Naive B cell (primary cell): ENCODE measurements at regions not wholly inside any gene's neighbourhood (a gene's known extent, or its start where the extent isn't known, plus 50 kb on each side); places are given as distances from the start of the nearest gene placed in this dataset.
"Not testable (repeated sequence)": the region's sequence is repeated elsewhere in the genome, so short reads cannot be mapped to it uniquely, and the experiment has no call there.

Experiments used
- ATAC-seq, 2 donors: fragments of 150-1000 bp; cut with Tn5 transposase; 2 replicates each; pipeline ENCODE4 v1.10.0; 2021; ENCODE audit warnings: low read depth in 2 of 2, mild to moderate bottlenecking in 2 of 2, moderate library complexity in 2 of 2
- DNase-seq: peaks from one replicate; pipeline ENCODE4 v3.0.0; 2022
- H3K27ac Mint-ChIP-seq, 6 donors: one replicate each; pipeline ENCODE4 v1.8.0; 2020 to 2022; ENCODE audit warnings: mild to moderate bottlenecking in 6 of 6, mixed read lengths in 6 of 6, moderate library complexity in 5 of 6, inconsistent platforms in 2 of 6
- H3K27me3 Mint-ChIP-seq, 3 donors: one replicate each; pipeline ENCODE4 v1.8.0; 2021 to 2022; ENCODE audit warnings: mixed read lengths in 3 of 3, mild to moderate bottlenecking in 1 of 3
- H3K36me3 Mint-ChIP-seq, 2 donors: one replicate each; pipeline ENCODE4 v1.8.0; 2020 to 2022; ENCODE audit warnings: mixed read lengths in 2 of 2, inconsistent platforms in 1 of 2, mild to moderate bottlenecking in 1 of 2
- H3K4me1 Mint-ChIP-seq, 3 donors: one replicate each; pipeline ENCODE4 v1.8.0; 2020 to 2022; ENCODE audit warnings: mixed read lengths in 3 of 3, inconsistent platforms in 1 of 3, mild to moderate bottlenecking in 1 of 3, moderate library complexity in 1 of 3
- H3K4me3 Mint-ChIP-seq, 8 donors: one replicate each; pipeline ENCODE4 v1.8.0; 2020 to 2022; ENCODE audit warnings: mild to moderate bottlenecking in 8 of 8, mixed read lengths in 8 of 8, moderate library complexity in 8 of 8, inconsistent platforms in 2 of 8
- H3K9me3 Mint-ChIP-seq, 7 donors: one replicate each; pipeline ENCODE4 v1.8.0; 2020 to 2022; ENCODE audit warnings: mixed read lengths in 7 of 7, mild to moderate bottlenecking in 5 of 7, inconsistent platforms in 2 of 7, moderate library complexity in 1 of 7

DNA sequence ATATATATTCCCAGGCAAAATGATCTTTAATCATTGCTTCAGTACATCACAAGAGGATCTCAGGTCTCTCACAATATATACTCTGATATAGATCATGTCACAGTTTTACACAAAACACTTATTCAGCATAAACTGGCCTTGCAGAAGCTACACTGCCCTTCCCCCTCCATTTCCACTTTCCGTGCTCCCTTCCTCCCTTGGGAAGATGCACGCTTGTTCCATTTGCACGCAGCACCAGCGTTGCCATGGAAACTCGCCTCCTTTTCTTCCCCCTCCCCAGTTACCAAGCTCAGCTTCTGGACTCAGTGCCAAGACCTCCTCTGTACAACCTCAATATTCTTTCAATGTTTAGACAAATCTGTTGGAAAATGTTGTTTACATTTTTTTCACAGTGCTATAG, 154.6 kb downstream of the RFPL4B start:
- ATAC-seq (no peak), DNase-seq (no peak)
- peaks cover 0 to 5% (median 0%) of the 10 kb centered on the region in 3 donors for H3K27me3 Mint-ChIP-seq
- no peaks in the 10 kb centered on the region for H3K4me1 Mint-ChIP-seq
- H3K4me3 Mint-ChIP-seq, result no peak overlapping the region
- peaks cover 0 to 4% (median 0%) of the 10 kb centered on the region in 7 donors for H3K9me3 Mint-ChIP-seq
- H3K36me3 Mint-ChIP-seq, result no peaks in the 10 kb centered on the region
- H3K27ac Mint-ChIP-seq, result no peak overlapping the region

DNA sequence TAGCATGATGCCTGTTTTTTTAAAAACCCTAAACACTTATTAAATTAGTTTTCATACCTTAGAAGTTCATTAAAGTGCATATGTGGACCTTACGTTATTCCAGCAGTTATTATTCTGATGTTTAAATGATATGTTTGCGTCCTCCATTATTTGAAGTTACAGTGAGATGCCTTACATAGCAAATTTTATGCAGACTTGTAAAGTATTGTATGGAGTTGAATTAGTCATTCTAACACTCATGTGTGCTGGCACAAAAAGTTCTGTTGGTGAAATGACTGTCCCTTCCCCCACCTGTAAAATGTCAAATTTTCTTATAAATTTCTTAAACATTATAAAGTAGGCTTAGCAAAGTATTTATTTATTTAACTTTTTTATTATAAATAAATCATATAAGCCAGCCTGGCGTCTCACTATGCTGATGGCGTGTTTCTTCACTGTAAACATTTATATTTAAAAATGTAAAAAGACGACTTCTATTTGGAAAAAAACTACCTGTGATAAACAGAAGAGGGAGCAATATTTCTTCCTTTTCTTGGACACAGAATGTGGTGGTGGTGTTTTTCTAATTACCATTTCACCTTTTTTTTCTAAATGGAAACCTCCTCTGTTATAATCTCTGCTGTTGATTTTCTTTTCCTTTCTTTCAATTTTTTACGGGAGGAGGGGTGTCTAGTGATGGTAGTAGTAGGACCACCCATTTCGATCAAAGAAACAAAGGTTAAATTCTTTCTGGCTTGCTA, 155.4 kb downstream of the RFPL4B start:
- Mint-ChIP-seq H3K36me3 (no peaks in the 10 kb centered on the region), H3K4me1 (no peaks in the 10 kb centered on the region), H3K27me3 (peaks cover 0 to 5% (median 0%) of the 10 kb centered on the region in 3 donors), H3K4me3 (no peak overlapping the region), H3K27ac (no peak overlapping the region), H3K9me3 (peaks cover 0 to 5% (median 0%) of the 10 kb centered on the region in 7 donors)
- DNase-seq (no peak), ATAC-seq (no peak)

DNA sequence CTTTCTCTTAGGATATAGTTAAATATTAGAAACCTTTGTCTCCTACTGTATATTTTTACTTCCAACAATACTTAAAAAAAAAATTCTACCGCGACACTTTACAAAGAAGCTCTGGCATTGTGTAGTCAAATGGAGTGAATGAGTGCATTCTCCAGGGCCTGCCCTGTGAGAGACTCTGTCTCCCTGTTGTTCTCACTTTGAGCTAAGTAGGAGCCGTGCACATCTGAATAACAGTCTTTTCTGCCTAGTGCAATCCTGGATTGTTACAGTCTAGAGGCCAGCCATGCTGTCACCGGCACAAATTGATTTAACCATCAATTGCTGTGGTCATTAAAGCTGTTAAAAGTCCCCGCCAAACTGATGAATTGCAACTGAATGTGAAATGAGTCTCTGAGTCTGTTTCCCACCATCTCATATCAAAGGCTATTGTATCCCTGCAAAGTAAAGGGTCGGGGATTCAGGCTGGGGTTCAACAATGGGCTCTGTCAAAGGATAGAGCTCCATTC, 156.0 kb downstream of the RFPL4B start:
- Mint-ChIP-seq H3K27me3 (peaks cover 0 to 5% (median 0%) of the 10 kb centered on the region in 3 donors), H3K36me3 (no peaks in the 10 kb centered on the region)
- no peak for ATAC-seq

DNA sequence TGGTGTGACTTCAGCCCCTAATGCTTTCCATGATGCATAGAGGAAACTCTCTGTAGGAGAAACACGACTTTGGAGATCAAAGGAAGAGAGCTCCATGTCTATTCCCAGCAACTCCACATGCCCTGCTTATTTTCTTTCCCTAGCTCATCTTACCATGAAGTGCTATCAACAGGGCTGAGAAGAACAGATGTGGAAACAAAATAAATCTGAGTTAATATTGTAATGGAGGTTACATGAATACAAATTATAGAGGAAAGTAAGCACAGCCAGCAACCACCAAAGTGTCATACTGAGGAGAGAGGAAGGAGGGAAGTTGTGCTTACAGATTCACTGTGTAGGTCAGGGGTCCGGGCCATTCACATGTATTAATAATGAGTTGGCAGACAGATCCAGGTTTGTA, 157.5 kb downstream of the RFPL4B start:
- Mint-ChIP-seq H3K4me3 (no peak overlapping the region), H3K4me1 (no peaks in the 10 kb centered on the region), H3K36me3 (no peaks in the 10 kb centered on the region), H3K27me3 (peaks cover 0 to 5% (median 0%) of the 10 kb centered on the region in 3 donors), H3K9me3 (peaks cover 0 to 8% (median 2%) of the 10 kb centered on the region in 7 donors), H3K27ac (no peak overlapping the region)
- DNase-seq (no peak), ATAC-seq (no peak)

More for the DNA sequence above, 156.0 kb downstream of the RFPL4B start:
- Mint-ChIP-seq H3K9me3 (peaks cover 0 to 5% (median 0%) of the 10 kb centered on the region in 7 donors), H3K4me1 (no peaks in the 10 kb centered on the region), H3K27ac (peak overlapping the region in 1 of 6 donors; percentile 1), H3K4me3 (no peak overlapping the region)
- DNase-seq, result no peak

DNA sequence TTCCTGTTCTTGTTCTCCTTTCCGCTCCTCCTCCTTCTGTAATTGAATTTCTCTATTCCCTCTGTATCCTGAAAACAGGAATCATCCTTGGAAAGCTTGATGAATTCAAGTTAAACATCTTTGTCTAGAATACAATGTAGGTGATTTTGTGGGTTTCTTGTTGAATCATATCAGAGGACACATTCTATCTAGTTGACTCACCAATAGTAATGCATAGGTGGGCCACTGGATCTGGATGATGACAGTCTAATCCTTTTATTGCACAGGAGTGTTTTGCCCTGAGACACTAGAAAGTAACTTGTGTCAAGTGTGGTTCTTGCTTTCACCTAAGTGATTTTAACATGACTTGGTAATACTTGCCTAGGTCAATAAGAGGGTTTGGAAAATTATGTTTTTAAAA, 164.3 kb downstream of the RFPL4B start:
- peaks cover 0 to 15% (median 3%) of the 10 kb centered on the region in 7 donors for H3K9me3 Mint-ChIP-seq
- no peak overlapping the region for H3K4me3 Mint-ChIP-seq
- H3K27me3 Mint-ChIP-seq, result peaks cover 6 to 21% (median 18%) of the 10 kb centered on the region in 3 donors
- H3K36me3 Mint-ChIP-seq, result no peaks in the 10 kb centered on the region
- DNase-seq, result no peak
- H3K27ac Mint-ChIP-seq, result no peak overlapping the region
- no peaks in the 10 kb centered on the region for H3K4me1 Mint-ChIP-seq
- ATAC-seq, result no peak

DNA sequence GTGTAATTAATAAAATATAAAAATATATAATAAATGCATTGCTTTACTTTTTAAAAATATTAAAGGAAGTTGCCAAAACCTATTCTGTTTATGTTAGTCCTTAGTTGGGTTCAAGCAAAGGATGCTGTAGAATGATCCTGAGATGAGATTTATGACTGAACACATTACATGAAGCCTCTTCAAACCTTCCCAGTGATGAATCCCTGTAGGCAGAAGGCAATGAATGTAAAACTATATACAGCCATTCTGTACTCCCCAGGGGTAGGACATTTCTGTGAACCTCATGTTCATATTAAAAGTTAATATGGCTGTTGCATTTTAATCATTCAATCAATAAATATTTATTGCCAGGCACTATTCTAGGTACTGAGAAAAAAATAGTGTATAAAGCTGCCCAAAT, 166.0 kb downstream of the RFPL4B start:
- Mint-ChIP-seq H3K27me3 (peaks cover 6 to 30% (median 24%) of the 10 kb centered on the region in 3 donors), H3K9me3 (peaks cover 0 to 11% (median 0%) of the 10 kb centered on the region in 7 donors), H3K4me1 (no peaks in the 10 kb centered on the region), H3K27ac (no peak overlapping the region), H3K4me3 (no peak overlapping the region), H3K36me3 (no peaks in the 10 kb centered on the region)
- DNase-seq, result no peak
- no peak for ATAC-seq

DNA sequence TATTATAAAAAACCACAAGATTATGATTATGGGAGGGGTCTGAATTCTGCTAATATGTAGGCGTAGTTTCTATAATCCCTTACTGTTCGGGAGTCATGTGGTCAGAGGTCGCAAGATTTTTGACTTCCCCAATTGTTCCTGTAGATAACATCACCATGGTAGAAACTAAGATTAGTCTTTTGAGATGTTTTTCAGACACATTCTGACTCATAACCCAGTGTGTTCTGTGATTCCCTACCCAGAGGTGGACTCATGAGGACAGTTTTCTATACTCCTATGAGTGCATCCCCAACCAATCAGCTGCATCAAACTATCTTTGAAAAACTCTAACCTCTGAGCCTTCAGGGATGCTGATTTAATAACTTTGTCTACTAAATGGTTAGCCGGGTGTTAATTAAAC, 175.5 kb downstream of the RFPL4B start:
- H3K9me3 Mint-ChIP-seq, result peaks cover 0 to 4% (median 0%) of the 10 kb centered on the region in 7 donors
- ATAC-seq (no peak), DNase-seq (no peak)
- H3K27ac Mint-ChIP-seq, result no peak overlapping the region
- no peak overlapping the region for H3K4me3 Mint-ChIP-seq
- no peaks in the 10 kb centered on the region for H3K36me3 Mint-ChIP-seq
- no peaks in the 10 kb centered on the region for H3K4me1 Mint-ChIP-seq
- H3K27me3 Mint-ChIP-seq, result peaks cover 0 to 5% (median under 1%) of the 10 kb centered on the region in 3 donors

DNA sequence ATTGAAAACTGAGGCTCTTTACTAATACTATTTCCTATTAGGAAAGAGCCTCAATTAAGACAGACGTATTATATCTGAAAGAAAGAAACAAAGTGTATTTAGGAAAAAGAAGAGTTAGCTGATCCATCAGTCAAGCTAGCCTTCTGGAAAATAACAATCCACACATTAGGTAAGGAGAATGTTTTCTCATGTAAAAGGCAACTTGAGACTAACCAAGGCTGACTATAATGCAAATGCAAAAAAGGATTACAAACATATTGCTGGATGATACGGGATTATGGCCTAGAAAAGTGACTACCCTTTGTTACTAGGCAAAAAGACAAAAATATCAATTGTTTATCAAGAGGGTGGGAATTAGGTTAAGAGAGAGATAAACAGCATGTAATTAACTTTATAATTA, 176.9 kb downstream of the RFPL4B start:
- no peak overlapping the region for H3K4me3 Mint-ChIP-seq
- no peak overlapping the region for H3K27ac Mint-ChIP-seq
- ATAC-seq, result no peak
- peaks cover 0 to 5% (median 0%) of the 10 kb centered on the region in 3 donors for H3K27me3 Mint-ChIP-seq
- H3K9me3 Mint-ChIP-seq, result peaks cover 0 to 4% (median under 1%) of the 10 kb centered on the region in 7 donors
- no peaks in the 10 kb centered on the region for H3K4me1 Mint-ChIP-seq
- no peak for DNase-seq
- H3K36me3 Mint-ChIP-seq, result no peaks in the 10 kb centered on the region

DNA sequence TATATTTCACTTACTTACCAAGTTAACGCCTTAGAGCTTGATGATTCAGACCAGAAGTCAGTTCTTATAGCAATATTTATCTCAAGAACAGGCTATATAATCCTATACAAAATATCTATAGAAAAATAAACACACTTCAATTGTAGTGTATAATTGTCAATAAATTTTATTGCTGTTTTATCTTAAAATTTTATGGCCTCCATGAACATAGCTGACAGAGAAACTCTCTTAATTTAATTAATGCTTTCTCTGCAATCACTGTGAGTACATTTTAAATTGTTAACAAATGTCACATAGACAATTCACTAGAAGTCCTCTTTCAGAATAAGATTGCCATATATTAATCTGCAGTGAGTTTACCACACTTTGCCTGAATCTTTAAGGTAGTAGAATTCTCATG, 178.6 kb downstream of the RFPL4B start:
- Mint-ChIP-seq H3K27me3 (peaks cover 0 to 5% (median 0%) of the 10 kb centered on the region in 3 donors), H3K9me3 (peaks cover 0 to 5% (median 3%) of the 10 kb centered on the region in 7 donors), H3K4me1 (no peaks in the 10 kb centered on the region), H3K4me3 (no peak overlapping the region), H3K36me3 (no peaks in the 10 kb centered on the region), H3K27ac (no peak overlapping the region)
- ATAC-seq (no peak), DNase-seq (no peak)

DNA sequence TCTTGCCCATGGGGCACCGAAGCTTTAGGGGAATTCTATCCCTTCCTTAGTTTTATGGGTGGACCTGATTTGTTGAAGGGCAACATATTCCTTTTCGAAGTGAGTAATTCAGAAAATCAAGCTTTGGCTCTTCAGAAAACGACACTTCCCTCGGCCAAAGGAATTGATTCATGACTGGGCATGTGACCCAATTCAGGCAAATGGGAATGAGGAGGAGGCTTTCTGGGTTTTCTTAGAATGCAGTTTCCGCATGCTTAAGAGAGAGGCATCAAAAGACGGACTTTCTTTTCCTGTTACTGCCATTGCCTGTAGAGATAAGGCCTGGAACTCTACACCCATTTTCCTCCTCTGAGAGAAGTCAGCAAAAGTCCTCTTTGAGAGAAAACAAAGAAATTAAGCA, 179.5 kb downstream of the RFPL4B start:
- peaks cover 0 to 5% (median 3%) of the 10 kb centered on the region in 7 donors for H3K9me3 Mint-ChIP-seq
- H3K27me3 Mint-ChIP-seq, result peaks cover 0 to 5% (median 0%) of the 10 kb centered on the region in 3 donors
- no peak overlapping the region for H3K4me3 Mint-ChIP-seq
- no peaks in the 10 kb centered on the region for H3K4me1 Mint-ChIP-seq
- DNase-seq, result no peak
- no peaks in the 10 kb centered on the region for H3K36me3 Mint-ChIP-seq
- H3K27ac Mint-ChIP-seq, result no peak overlapping the region
- no peak for ATAC-seq

DNA sequence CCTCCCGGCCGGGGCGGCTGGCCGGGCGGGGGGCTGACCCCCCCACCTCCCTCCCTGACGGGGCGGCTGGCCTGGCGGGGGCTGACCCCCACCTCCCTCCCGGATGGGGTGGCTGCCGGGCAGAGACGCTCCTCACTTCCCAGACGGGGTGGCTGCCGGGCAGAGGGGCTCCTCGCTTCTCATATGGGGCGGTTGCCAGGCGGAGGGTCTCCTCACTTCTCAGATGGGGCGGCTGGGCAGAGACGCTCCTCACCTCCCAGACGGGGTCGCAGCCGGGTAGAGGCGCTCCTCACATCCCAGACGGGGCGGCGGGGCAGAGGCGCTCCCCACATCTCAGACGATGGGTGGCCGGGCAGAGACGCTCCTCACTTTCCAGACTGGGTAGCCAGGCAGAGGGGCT, 181.2 kb downstream of the RFPL4B start:
- not testable (repeated sequence) for H3K27me3 Mint-ChIP-seq, ATAC-seq

DNA sequence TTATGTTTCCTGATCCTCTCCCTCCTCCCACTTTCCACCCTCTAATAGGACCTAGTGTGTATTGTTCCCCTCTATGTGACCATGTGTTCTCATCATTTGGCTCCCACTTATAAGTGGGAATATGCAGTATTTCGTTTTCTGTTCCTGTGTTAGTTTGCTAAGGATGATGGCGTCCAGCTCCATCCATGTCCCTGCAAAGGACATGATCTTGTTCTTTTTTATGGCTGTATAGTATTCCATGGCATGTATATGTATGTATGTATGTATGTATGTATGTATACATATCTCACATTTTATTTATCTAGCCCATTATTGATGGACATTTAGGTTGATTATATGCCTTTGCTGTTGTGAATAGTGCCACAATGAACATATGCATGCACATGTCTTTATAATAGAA, 188.7 kb downstream of the RFPL4B start:
- peaks cover 0 to 14% (median 9%) of the 10 kb centered on the region in 7 donors for H3K9me3 Mint-ChIP-seq
- no peak overlapping the region for H3K4me3 Mint-ChIP-seq
- peak overlapping the region in 1 of 6 donors; percentile 86 for H3K27ac Mint-ChIP-seq
- no peak for ATAC-seq
- no peaks in the 10 kb centered on the region for H3K27me3 Mint-ChIP-seq
- H3K36me3 Mint-ChIP-seq, result no peaks in the 10 kb centered on the region
- no peak for DNase-seq
- no peaks in the 10 kb centered on the region for H3K4me1 Mint-ChIP-seq

More for the DNA sequence above, 181.2 kb downstream of the RFPL4B start:
- not testable (repeated sequence) for H3K4me3 Mint-ChIP-seq, H3K9me3 Mint-ChIP-seq, H3K4me1 Mint-ChIP-seq, DNase-seq, H3K36me3 Mint-ChIP-seq, H3K27ac Mint-ChIP-seq

DNA sequence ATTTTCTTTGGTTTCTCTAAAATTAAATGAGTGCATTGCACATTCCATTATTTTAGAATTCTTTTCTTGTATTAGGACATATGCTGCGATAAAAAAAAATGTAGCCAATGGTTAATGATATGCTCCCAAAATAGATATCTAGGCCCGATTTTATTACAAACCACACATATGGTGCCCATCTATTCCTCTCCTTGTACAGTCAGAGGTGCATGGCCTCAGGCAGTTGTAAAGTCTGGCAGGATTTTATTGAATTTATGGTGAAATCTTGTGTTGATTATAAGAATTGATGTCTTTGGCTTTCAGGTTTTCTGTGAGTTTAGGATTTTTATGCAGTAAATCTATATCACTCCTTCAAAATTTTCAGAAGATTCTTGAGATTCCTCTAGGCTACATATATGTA, 192.2 kb downstream of the RFPL4B start:
- Mint-ChIP-seq H3K4me1 (no peaks in the 10 kb centered on the region), H3K4me3 (no peak overlapping the region), H3K9me3 (peaks cover 5 to 14% (median 9%) of the 10 kb centered on the region in 7 donors), H3K27ac (peak overlapping the region in 1 of 6 donors; percentile 76), H3K36me3 (no peaks in the 10 kb centered on the region), H3K27me3 (no peaks in the 10 kb centered on the region)
- DNase-seq (no peak), ATAC-seq (no peak)

DNA sequence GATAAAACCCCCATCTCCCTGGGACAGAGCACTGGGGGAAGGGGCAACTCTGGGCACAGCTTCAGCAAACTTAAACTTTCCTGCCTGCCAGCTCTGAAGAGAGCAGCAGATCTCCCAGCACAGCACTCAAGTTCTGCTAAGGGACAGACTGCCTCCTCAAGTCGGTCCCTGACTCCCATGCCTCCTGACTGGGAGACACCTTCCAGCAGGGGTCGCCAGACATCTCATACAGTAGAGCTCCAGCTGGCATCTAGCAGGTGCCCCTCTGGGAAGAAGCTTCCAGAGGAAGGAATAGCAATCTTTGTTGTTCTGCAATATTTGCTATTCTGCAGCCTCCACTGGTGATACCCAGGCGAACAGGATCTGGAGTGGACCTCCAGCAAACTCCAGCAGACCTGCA, 194.7 kb downstream of the RFPL4B start:
- not testable (repeated sequence) for H3K4me1 Mint-ChIP-seq, H3K36me3 Mint-ChIP-seq

More for the DNA sequence above, 194.7 kb downstream of the RFPL4B start:
- H3K27ac Mint-ChIP-seq, H3K27me3 Mint-ChIP-seq, ATAC-seq, DNase-seq, H3K4me3 Mint-ChIP-seq, H3K9me3 Mint-ChIP-seq: not testable (repeated sequence)
